Panc1 (cell line): ENCODE measurements at regions not wholly inside any gene's neighbourhood (a gene's known extent, or its start where the extent isn't known, plus 50 kb on each side); places are given as distances from the start of the nearest gene placed in this dataset.

Experiments
- CTCF ChIP-seq: fragments of 450-650 bp; IDR thresholded peaks from 2 replicates; pipeline ENCODE4 v1.5.1; 2017; ENCODE audit warnings: mild to moderate bottlenecking
- POLR2AphosphoS5 ChIP-seq: IDR thresholded peaks from 2 replicates; pipeline ENCODE4 v1.6.1; 2012; ENCODE audit warnings: mild to moderate bottlenecking, low read depth, low read length, moderate library complexity
- REST ChIP-seq, 2 experiments: IDR thresholded peaks; 2 replicates each; pipeline ENCODE4 v1.6.1; 2011 to 2012; ENCODE audit warnings: low read depth in 2 of 2, control low read depth in 1 of 2, low read length in 1 of 2, mild to moderate bottlenecking in 1 of 2, moderate library complexity in 1 of 2; ENCODE audit not compliant: insufficient read depth in 1 of 2

GRCh38 chr13:40486518-40487163, 179.8 kb downstream of the FOXO1 start:
- no peak for TF ChIP-seq CTCF
- no peak for TF ChIP-seq POLR2AphosphoS5
- TF ChIP-seq REST (IDR thresholded peaks at IDR 0.05; ENCODE audit: insufficient read depth in 1 of 2, low read depth in 2 of 2, low read length in 1 of 2), result no peak
